Astrocyte of the spinal cord (primary cell): ENCODE measurements at regions not wholly inside any gene's neighbourhood (a gene's known extent, or its start where the extent isn't known, plus 50 kb on each side); places are given as distances from the start of the nearest gene placed in this dataset.

Experiments
- DNase-seq: peaks from one replicate; pipeline ENCODE4 v3.0.0; 2011; ENCODE audit warnings: low read depth, low spot score
- H3K4me3 ChIP-seq: 2 replicates; pipeline ENCODE4 v1.5.1; 2011; ENCODE audit warnings: low read depth, mild to moderate bottlenecking, low read length, moderate library complexity
- in situ Hi-C: cut with HindIII; loops from 2 replicates; pipeline ENCODE4 v1.10.0; 2017; ENCODE audit warnings: low sequenced_read_pairs
- TF ChIP-seq, protein P1 (sequence below): IDR thresholded peaks from 2 replicates; pipeline ENCODE4 v1.5.1; 2012; ENCODE audit warnings: low read depth, mild to moderate bottlenecking, low read length, inconsistent platforms

DNA sequence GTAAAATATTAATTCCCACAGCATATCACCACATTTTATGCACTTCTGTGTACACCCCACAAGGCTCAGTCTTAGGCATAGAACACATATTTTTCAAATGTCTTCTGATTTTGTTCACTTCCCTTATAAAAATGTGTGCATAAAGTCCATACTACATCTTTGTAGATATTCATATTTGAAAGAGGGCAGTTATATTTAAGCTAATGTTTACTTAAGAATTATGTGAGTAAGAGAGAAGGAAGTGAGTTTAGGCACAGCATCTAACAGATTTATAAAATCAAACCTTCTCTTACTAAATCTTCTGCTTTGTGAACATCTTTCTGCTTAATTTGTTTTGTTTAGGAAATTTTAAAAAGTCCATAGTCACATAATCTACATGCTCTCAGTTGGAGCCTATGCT lies 648.1 kb downstream of the FSCB start:
- H3K4me3 ChIP-seq = no peak overlapping the region
- TF ChIP-seq, protein P1, sequence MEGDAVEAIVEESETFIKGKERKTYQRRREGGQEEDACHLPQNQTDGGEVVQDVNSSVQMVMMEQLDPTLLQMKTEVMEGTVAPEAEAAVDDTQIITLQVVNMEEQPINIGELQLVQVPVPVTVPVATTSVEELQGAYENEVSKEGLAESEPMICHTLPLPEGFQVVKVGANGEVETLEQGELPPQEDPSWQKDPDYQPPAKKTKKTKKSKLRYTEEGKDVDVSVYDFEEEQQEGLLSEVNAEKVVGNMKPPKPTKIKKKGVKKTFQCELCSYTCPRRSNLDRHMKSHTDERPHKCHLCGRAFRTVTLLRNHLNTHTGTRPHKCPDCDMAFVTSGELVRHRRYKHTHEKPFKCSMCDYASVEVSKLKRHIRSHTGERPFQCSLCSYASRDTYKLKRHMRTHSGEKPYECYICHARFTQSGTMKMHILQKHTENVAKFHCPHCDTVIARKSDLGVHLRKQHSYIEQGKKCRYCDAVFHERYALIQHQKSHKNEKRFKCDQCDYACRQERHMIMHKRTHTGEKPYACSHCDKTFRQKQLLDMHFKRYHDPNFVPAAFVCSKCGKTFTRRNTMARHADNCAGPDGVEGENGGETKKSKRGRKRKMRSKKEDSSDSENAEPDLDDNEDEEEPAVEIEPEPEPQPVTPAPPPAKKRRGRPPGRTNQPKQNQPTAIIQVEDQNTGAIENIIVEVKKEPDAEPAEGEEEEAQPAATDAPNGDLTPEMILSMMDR = no peak
- in situ Hi-C loops = no loop called here
- no peak for DNase-seq

DNA sequence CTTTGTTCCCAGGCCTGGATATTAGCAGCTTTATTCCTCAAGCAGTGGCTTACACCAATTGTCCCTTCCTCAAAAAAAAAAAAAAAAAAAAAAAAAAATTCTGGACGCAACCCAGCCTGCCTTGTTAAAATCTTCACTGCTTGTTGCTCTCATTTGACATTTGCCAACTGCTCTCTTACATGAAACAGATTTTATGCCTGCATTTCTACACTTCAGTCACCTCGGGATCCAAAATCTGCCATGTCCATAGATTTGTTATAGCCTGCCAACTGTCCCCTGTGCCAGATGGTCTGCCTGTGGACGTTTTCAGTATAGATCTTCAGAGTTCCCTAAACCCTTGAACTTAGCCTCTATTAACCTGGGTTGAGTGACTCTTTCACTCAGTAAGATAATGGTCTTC lies 651.5 kb downstream of the FSCB start:
- DNase-seq = no peak
- in situ Hi-C loops = no loop called here
- TF ChIP-seq, protein P1 = no peak

DNA sequence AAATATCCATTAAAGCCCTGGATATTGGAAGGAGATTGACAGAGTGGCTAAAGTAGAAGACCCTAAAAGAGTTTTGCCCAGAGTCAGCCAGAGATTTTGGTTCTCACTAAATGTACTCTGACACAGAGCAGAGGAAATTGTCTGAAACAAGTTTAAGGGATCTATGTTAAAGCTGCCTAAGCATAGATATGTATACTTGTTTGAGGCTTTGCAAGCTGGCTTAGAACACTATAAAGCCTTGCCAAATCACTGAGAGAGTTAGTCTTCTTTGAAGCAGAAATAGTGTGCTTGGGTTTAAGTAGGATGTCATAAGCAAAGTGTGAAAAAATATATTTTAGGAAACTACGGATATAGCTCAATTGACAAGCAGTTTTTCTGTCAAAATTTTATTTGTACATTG lies 653.5 kb downstream of the FSCB start:
- in situ Hi-C loops = no loop called here
- TF ChIP-seq, protein P1 = no peak
- DNase-seq = no peak
- no peak overlapping the region for H3K4me3 ChIP-seq

More for the DNA sequence above, 651.5 kb downstream of the FSCB start:
- H3K4me3 ChIP-seq = no peak overlapping the region

DNA sequence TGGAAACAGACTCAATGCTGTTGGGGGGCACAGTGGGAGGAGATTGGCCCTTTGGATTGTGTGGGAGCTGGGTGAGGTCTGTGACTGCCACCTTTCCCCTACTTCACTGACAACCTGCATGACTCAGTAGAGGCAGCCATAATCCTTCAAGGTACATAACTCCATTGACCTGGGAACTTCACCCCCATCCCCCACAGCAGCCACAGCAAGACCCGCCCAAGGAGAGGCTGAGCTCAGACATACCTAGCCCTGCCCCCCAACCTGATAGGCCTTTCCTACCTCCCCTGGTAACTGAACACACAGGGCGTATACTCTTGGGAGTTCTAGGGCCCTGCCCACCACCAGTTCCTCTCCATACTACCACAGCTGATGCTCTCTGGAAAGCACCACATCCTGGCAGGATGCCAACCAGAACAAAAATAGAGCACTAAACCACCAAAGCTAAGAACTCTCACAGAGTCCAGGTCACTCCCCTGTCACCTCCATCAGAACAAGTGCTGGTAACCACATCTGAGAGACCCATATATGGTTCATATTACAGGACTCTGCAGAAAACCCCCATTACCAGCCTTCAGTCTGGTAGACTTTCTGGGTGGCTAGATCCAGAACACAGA lies 703.9 kb downstream of the FSCB start:
- TF ChIP-seq, protein P1 = no peak
- DNase-seq = no peak
- H3K4me3 ChIP-seq = no peak overlapping the region
- in situ Hi-C loops = no loop called here

DNA sequence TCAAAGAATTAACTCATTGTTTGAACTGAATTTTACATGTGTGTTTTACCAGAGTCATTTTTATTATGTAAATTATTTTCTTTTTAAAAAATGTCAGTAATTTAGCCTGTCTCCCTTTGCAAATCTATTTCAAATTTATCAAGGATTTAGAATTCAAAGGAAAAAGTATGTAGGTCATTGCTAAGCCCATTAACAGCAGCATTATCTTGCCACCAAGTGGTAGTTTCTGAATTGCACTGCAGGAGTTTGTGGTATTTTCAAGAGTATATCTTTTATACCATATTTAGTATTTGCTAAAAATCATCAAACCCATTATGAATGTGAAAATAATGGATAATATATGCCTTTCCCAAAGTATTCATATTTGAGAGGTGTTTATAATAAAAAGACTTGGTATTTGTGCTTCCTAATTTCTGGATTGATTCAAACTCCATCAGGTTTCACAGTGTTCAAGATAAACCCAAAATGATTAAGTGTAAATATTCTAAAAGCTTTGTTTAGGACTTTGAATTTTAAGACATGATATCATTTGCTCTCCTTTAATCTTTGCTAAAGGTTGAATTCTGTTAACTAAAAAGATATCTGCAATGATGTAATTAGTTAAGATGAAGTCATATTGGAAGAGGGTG lies 711.4 kb downstream of the FSCB start:
- DNase-seq = peak; percentile 8
- in situ Hi-C loops = no loop called here
- no peak overlapping the region for H3K4me3 ChIP-seq
- TF ChIP-seq, protein P1 = peak; percentile 26

DNA sequence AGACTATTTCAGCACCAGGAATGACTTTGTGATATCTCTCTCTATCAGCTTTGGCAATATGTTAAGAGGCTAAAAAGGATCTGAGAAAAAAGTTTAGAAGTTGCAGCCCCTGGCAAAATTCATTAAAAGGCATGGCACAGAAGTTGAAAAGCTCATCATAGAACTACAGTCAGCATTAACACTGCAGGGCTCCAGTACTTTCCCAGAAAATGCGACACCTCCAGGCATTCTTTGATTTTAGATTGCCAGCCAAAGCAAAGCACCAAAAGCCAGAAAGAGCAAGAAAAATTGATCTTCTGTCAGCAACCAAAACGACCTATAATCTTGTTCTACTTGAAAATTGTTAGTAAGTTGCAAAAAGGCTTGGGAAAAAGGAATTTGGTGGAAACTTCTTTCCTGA lies 713.5 kb downstream of the FSCB start:
- in situ Hi-C loops = no loop called here
- TF ChIP-seq, protein P1 = no peak
- no peak for DNase-seq
- H3K4me3 ChIP-seq = no peak overlapping the region

DNA sequence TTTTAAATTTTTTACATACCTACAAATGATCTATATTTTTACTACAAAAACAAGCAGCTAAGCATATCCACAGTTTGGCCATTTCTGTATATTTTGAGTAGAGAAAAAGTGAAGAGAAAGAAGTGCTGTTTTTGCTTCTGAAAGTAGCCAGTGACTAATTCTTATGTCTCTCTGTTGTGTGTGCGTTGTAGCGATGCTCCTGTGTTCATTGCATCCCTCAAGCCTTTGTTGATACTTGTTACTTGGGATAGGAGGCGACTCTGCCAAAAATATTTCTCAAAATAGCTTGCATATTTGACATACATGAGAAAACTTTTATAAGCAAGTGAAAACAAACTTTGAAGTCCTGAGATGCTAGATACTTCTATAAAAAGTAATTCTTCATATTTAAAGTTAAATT lies 714.1 kb downstream of the FSCB start:
- TF ChIP-seq, protein P1 = no peak
- in situ Hi-C loops = no loop called here
- no peak overlapping the region for H3K4me3 ChIP-seq
- no peak for DNase-seq
